GM19239 (cell line): ENCODE measurements at regions not wholly inside any gene's neighbourhood (a gene's known extent, or its start where the extent isn't known, plus 50 kb on each side); places are given as distances from the start of the nearest gene placed in this dataset.
"Not testable (repeated sequence)": the region's sequence is repeated elsewhere in the genome, so short reads cannot be mapped to it uniquely, and the experiment has no call there.

ENCODE experiments used
- DNase-seq: peaks from one replicate; pipeline ENCODE4 v3.0.0; 2011; ENCODE audit warnings: low spot score; ENCODE audit not compliant: insufficient read length
- FAIRE-seq: peaks from 2 replicates; lab custom pipeline; 2011; peaks lifted over from hg19 to GRCh38; lab: Jason Lieb, UNC

DNA sequence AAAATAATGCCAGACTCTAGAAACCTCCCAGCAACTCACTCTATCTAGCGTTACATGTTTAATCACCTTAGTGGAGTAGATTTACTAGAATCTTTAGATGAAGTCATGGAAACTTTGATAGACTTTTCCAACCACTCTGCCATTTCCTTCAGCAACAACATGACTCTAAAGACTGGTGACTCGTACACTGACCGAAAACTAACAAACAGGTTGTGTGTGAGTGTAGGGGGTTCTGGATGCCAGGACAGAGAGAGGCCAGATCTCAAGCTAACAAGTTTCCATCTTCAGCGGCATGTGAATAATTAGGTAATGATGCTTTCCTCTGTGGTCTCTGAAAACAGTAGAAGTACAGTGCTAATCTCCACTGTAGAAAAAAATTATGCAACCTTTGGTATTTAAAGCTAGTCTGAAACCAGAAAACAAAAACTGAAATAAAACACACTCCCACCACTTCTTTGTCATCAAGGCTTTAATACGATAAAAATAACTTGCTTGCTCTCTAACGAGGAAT, 286.4 kb downstream of the PRDM5 start:
- DNase-seq (no peak), FAIRE-seq (no peak)

- FAIRE-seq, result no peak
- no peak for DNase-seq
Observed at GRCh38 chr4:120633810-120634209, 288.7 kb downstream of the PRDM5 start.

DNA sequence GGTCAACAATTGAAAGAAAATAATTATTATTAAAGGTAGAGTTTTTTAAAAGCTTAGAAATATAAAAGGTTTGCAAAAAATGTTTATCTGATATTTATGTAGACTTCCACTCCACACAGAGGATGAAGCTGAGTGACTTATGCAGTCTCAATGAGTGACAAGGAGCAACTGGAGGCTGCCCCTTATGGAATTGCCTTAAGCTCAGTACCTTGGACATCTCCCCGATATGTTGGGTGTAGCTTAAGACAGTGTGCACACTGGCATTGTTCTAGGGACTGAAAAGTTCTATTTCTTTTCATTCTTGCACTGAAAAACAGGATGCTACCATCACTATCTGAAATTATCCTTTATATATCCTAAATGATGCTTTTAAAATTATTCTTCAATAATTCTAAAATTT, 292.1 kb downstream of the PRDM5 start:
- FAIRE-seq (no peak), DNase-seq (no peak)

GRCh38 chr4:120629546-120630108, 292.9 kb downstream of the PRDM5 start:
- FAIRE-seq (no peak), DNase-seq (no peak)

DNA sequence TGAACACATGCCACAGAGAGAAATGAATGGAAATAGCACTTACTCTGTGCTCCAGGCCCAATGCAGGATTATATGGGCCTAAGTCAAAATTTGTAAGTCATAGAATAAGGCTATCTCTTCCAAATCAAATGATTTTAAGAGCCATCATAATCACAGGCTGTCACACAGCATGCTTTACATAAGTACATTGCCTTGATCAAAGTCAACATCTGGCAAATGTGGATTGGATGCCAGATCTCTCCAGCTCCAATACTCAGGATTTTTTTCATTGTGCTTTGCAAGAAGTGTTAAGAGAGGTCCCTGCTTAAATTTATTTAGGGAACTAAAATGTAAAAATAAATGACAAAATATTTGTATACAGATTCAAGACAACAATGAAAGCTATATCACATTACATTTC, 299.9 kb downstream of the PRDM5 start:
- no peak for DNase-seq
- FAIRE-seq, result no peak

DNA sequence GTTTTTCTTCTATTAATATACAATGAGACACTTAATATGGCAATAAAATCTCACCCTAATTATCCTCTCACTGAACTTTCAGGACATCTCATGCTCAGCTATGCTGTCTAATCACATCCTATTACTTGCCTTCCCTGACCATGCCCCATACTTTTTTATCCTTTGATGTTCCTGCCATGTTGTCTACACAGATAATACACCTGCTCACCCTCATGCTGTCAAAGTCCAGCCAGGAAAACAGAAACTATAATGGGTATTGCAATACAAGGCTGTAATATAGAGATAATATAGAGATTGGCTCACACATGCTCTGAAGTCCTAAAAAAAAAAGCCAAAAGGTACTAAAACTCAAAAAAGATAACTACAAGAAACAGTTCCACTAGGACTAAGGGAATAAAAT, 305.4 kb downstream of the PRDM5 start:
- FAIRE-seq (no peak), DNase-seq (no peak)

GRCh38 chr4:120616041-120616440, 306.5 kb downstream of the PRDM5 start:
- no peak for DNase-seq
- no peak for FAIRE-seq

DNA sequence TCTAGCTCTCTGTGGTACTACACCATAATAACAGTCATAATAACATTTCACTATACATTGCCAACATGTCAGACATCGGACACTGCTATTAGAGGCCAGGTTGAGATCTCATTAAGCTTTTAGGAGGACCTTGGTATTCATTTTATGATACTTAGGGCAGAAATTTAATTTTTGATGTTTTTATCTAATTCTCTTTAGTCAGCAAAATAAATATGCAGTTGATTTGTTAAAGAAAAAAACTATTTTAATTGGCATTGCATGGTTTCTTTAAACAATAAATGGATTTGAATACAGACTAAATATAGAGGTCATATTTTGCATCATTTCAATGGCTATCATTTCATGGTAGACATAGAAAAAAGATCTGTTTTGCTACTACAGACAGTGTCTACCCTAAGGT, 308.7 kb downstream of the PRDM5 start:
- DNase-seq (no peak), FAIRE-seq (no peak)

DNA sequence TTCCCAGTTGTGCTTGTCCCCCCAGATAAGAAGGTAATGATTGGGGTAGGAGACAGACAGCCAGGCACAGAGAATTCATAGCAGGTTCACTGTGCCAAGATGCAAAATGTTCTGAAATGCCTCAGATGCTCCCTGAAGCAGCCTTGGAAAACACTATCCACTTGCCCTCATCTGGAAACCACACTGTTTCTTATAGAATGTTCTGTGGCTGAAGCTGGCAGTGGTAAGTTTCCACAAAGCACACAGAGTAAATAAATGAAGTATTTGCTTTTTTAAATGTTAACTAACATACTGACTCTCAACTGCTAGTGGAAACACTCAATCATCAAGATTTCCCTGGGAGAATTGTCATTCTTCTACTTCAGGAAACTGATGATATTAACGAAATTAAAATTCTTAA, 311.4 kb downstream of the PRDM5 start:
- FAIRE-seq (no peak), DNase-seq (no peak)

DNA sequence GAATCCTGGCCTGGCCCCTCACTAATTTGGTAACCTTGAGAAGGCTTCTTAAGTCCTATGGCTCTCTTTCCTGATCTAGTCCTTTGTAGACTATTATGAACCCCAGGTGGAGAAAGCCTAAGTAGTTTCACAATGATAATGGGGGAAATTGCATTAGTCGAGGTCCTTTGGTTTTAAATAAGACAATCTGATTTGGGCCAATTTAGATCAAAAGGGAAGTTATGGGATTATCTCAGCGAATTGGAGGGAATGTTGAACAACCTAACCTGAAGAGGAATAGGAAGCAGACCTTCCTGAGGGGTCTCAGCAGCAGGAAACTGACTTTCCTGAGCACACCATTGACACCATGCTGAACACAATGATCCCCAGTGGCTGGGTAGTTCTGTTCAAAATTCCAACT, 331.5 kb downstream of the PRDM5 start:
- FAIRE-seq, result no peak
- no peak for DNase-seq

GRCh38 chr4:120589787-120590186, 332.7 kb downstream of the PRDM5 start:
- no peak for FAIRE-seq

DNA sequence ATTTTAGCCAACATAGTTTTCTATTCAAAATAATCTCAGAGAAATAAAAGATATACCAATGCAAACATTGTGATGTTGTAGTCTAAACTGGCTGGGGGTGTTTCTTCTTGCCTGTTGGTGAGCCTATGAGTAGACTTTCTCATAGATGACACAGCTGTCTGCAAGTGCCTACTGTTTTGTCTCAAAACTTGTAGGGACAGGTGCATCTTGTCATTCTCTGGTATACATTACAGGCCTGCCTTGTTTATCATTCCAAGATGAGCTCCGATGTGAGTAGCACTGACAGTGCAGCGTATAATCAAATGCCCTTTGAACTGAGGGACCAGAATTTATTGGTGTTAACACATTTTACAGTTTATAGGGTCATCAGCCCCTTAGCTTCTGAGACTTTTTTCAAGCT, 353.8 kb downstream of the PRDM5 start:
- DNase-seq (no peak), FAIRE-seq (no peak)

More at GRCh38 chr4:120589787-120590186, 332.7 kb downstream of the PRDM5 start:
- DNase-seq, result no peak

DNA sequence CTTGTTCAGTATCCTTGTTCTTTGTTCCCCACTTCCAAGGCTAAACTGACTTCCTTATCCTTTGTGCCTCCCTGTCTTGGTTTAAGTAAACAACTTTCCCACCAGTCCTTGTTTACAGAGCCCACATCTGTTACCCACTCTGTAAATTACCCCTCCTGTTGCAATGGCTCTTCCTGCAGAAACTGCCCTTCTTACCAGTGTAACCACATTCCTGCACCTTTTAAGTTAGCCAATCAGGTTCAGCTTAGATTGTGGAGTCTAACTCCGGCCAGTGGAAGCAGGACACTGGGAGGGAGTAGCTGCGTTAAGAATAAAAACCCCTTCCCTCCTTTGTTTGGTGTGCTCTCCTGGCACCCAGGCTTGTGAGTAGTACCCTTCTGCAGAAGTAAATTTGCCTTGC, 360.9 kb downstream of the PRDM5 start:
- no peak for DNase-seq
- FAIRE-seq, result no peak

DNA sequence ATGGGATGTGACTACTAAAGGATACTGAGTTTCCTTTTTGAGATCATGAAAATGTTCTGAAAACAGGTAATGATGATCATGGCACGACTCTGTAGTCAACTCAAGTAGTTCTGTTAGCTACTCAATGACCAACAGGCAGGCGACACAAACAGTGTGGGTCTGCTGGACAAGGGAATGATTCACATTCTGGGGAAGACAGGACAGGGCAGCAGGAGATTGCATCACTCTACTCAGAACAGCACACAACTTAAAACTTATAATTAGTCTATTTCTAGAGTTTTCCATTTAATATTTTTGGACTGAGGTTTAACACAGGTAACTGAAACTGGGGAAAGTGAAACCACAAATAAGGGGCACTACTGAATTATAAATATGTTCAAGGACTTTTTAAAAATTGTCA, 365.2 kb downstream of the PRDM5 start:
- no peak for DNase-seq
- no peak for FAIRE-seq

DNA sequence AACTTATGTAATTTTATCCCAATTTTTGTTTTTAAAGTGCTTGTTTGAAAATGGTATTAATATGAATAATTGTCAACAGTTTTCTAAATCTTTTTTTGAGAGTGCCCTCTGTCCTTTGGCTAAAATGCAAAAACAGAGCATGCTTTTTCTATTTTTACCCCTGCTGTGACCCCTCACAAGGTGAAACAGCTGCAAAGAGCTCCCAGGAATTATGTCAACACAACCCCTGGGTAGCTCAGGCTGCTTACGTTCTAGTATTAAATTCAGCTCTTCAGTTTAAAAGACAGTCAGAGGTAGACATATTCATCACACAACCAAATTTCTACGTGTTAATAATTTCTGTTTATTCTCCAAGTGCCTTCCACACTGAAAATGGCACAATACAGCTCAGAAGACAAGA, 367.5 kb downstream of the PRDM5 start:
- FAIRE-seq (no peak), DNase-seq (no peak)

DNA sequence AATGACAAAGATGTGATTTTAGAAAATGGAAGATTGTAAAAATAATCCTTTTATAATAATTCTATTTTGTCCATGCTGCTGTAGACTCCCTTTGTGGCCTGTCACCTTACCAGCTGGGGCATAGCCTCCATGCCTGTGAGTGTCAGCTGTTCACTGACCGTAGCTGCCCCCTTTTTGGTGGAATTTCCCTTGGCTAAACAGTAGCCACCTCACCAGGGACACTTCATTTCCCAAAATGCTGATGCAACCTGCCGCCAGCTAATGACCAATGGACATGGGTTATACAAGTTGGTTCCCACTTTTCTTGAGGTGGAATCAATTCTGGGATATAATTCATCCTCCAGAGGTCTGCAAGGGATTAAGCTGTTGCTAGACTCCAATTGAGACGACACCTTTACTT, 368.4 kb downstream of the PRDM5 start:
- FAIRE-seq (no peak), DNase-seq (no peak)

GRCh38 chr4:120550624-120551220, 371.8 kb downstream of the PRDM5 start:
- not testable (repeated sequence) for FAIRE-seq, DNase-seq

- DNase-seq (no peak), FAIRE-seq (no peak)
Observed at GRCh38 chr4:120549011-120549570, 373.4 kb downstream of the PRDM5 start.

GRCh38 chr4:120545391-120545790, 377.1 kb downstream of the PRDM5 start:
- FAIRE-seq (no peak), DNase-seq (no peak)

DNA sequence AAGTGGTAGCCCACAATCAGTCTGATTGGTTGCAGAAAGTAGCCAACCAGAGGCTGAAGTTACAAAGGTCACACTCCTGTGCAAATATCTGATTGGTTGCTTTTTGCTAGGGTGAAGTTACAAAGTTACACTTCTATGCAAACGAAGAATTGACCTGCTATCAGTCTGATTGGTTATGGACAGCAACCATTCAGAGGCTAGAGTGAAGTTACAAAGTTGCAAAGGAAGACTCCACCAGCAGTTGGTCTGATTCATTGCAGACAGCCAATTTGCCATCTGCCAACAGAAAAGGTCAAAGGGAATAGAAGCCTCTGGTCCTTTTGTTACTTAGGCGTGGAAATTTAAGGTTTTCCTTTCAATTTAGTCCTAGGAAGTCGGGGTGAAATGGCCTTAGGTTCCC, 377.7 kb downstream of the PRDM5 start:
- DNase-seq, result no peak
- FAIRE-seq, result no peak

- FAIRE-seq, result no peak
Observed at GRCh38 chr4:120540625-120541024, 381.9 kb downstream of the PRDM5 start.

GRCh38 chr4:120536884-120537283, 385.6 kb downstream of the PRDM5 start:
- DNase-seq (no peak), FAIRE-seq (no peak)

More at GRCh38 chr4:120540625-120541024, 381.9 kb downstream of the PRDM5 start:
- no peak for DNase-seq
